ENCODE measurements at regions not wholly inside any gene's neighbourhood (a gene's known extent, or its start where the extent isn't known, plus 50 kb on each side); places are given as distances from the start of the nearest gene placed in this dataset.

GRCh38 chr7:51700593-51701215 is 384.1 kb upstream of the COBL start:
- H3K4me3 ChIP-seq (ENCODE audit: low read depth, low read length) = no peak overlapping the region
- no peak for DNase-seq (ENCODE audit: low read depth)
- no peak for TF ChIP-seq CTCF (IDR thresholded peaks at IDR 0.05; ENCODE audit: low read depth, low read length, missing control alignments)

GRCh38 chr7:51693258-51693657 is 376.6 kb upstream of the COBL start:
- H3K4me3 ChIP-seq (ENCODE audit: low read depth, low read length) = no peak overlapping the region
- no peak for DNase-seq (ENCODE audit: low read depth)
- TF ChIP-seq CTCF (IDR thresholded peaks at IDR 0.05; ENCODE audit: low read depth, low read length, missing control alignments) = no peak

GRCh38 chr7:51689547-51689946 is 372.9 kb upstream of the COBL start:
- no peak for TF ChIP-seq CTCF (IDR thresholded peaks at IDR 0.05; ENCODE audit: low read depth, low read length, missing control alignments)
- H3K4me3 ChIP-seq (ENCODE audit: low read depth, low read length) = no peak overlapping the region
- DNase-seq (ENCODE audit: low read depth) = no peak

GRCh38 chr7:51685794-51686193 is 369.2 kb upstream of the COBL start:
- DNase-seq (ENCODE audit: low read depth) = no peak
- no peak for TF ChIP-seq CTCF (IDR thresholded peaks at IDR 0.05; ENCODE audit: low read depth, low read length, missing control alignments)
- H3K4me3 ChIP-seq (ENCODE audit: low read depth, low read length) = no peak overlapping the region

GRCh38 chr7:51680594-51681399 is 364.2 kb upstream of the COBL start:
- H3K4me3 ChIP-seq (ENCODE audit: low read depth, low read length) = no peak overlapping the region
- no peak for DNase-seq (ENCODE audit: low read depth)
- no peak for TF ChIP-seq CTCF (IDR thresholded peaks at IDR 0.05; ENCODE audit: low read depth, low read length, missing control alignments)

GRCh38 chr7:51679358-51679757 is 362.7 kb upstream of the COBL start:
- no peak overlapping the region for H3K4me3 ChIP-seq (ENCODE audit: low read depth, low read length)
- no peak for DNase-seq (ENCODE audit: low read depth)
- TF ChIP-seq CTCF (IDR thresholded peaks at IDR 0.05; ENCODE audit: low read depth, low read length, missing control alignments) = no peak
